Peyer's patch (tissue), 4 donors: ENCODE measurements at regions not wholly inside any gene's neighbourhood (a gene's known extent, or its start where the extent isn't known, plus 50 kb on each side); places are given as distances from the start of the nearest gene placed in this dataset.

Source experiments
- CTCF ChIP-seq, 6 experiments: fragments of 450-650 bp in 4 of 6; fragments of 200-600 bp in 2 of 6; sonication (generic) in 1 of 6; IDR thresholded peaks; one replicate each; pipeline ENCODE4 v1.5.1; 2017 to 2019; ENCODE audit warnings: antibody characterized with exemption in 6 of 6, mild to moderate bottlenecking in 3 of 6, moderate library complexity in 1 of 6
- POLR2A ChIP-seq, 2 donors: fragments of 450-650 bp; IDR thresholded peaks; one replicate each; pipeline ENCODE4 v1.5.1; 2017; ENCODE audit warnings: antibody characterized with exemption in 2 of 2, mild to moderate bottlenecking in 2 of 2, moderate library complexity in 2 of 2

GRCh38 chr21:38923429-38923828 is 117.7 kb downstream of the ETS2 start:
- TF ChIP-seq CTCF (IDR thresholded peaks at IDR 0.05) (no peak), POLR2A (IDR thresholded peaks at IDR 0.05) (no peak)
